Stomach smooth muscle (tissue), 2 donors: ENCODE measurements at regions not wholly inside any gene's neighbourhood (a gene's known extent, or its start where the extent isn't known, plus 50 kb on each side); places are given as distances from the start of the nearest gene placed in this dataset.

Source experiments
- H3K27ac ChIP-seq: one replicate; pipeline ENCODE4 v1.7.0; 2013; ENCODE audit warnings: mild to moderate bottlenecking, low read length, inconsistent platforms
- H3K27me3 ChIP-seq, 2 donors: one replicate each; pipeline ENCODE4 v1.7.0; 2013; ENCODE audit warnings: low read length in 2 of 2; ENCODE audit not compliant: insufficient read depth in 2 of 2, control insufficient read depth in 1 of 2
- H3K36me3 ChIP-seq, 2 donors: one replicate each; pipeline ENCODE4 v1.7.0; 2013; ENCODE audit warnings: low read length in 2 of 2; ENCODE audit not compliant: control insufficient read depth in 2 of 2, insufficient read depth in 2 of 2
- H3K4me1 ChIP-seq: one replicate; pipeline ENCODE4 v1.7.0; 2013; ENCODE audit warnings: low read length; ENCODE audit not compliant: control insufficient read depth, insufficient read depth
- H3K4me3 ChIP-seq, 2 donors: one replicate each; pipeline ENCODE4 v1.7.0; 2013; ENCODE audit warnings: low read length in 2 of 2
- H3K9ac ChIP-seq, 2 donors: one replicate each; pipeline ENCODE4 v1.7.0; 2013; ENCODE audit warnings: low read length in 2 of 2, mild to moderate bottlenecking in 1 of 2
- H3K9me3 ChIP-seq, 2 donors: one replicate each; pipeline ENCODE4 v1.7.0; 2013; ENCODE audit warnings: low read length in 2 of 2; ENCODE audit not compliant: control insufficient read depth in 2 of 2
- donor health status: healthy.
- donor health status: Pancreatic carcinoma.

- no peak overlapping the region for H3K27ac ChIP-seq
- H3K4me1 ChIP-seq, result no peaks in the 10 kb centered on the region
- H3K9me3 ChIP-seq, result no peaks in the 10 kb centered on the region
- no peaks in the 10 kb centered on the region for H3K36me3 ChIP-seq
- H3K9ac ChIP-seq, result no peak overlapping the region
- no peaks in the 10 kb centered on the region for H3K27me3 ChIP-seq
- no peak overlapping the region for H3K4me3 ChIP-seq
Observed at GRCh38 chr18:34077599-34077998, 147.1 kb downstream of the NOL4 start.

GRCh38 chr18:34075963-34076860, 148.5 kb downstream of the NOL4 start:
- Histone ChIP-seq H3K4me1 (no peaks in the 10 kb centered on the region), H3K27me3 (no peaks in the 10 kb centered on the region), H3K4me3 (no peak overlapping the region), H3K9me3 (no peaks in the 10 kb centered on the region), H3K36me3 (no peaks in the 10 kb centered on the region), H3K27ac (no peak overlapping the region), H3K9ac (no peak overlapping the region)

- Histone ChIP-seq H3K9ac (no peak overlapping the region), H3K27ac (no peak overlapping the region), H3K9me3 (peaks cover 0 to 3% of the 10 kb centered on the region in 2 donors), H3K4me1 (no peaks in the 10 kb centered on the region), H3K4me3 (no peak overlapping the region), H3K36me3 (no peaks in the 10 kb centered on the region), H3K27me3 (no peaks in the 10 kb centered on the region)
Observed at GRCh38 chr18:34061226-34061625, 163.5 kb downstream of the NOL4 start.

- Histone ChIP-seq H3K4me3 (no peak overlapping the region), H3K27me3 (no peaks in the 10 kb centered on the region), H3K36me3 (no peaks in the 10 kb centered on the region), H3K27ac (no peak overlapping the region), H3K9ac (no peak overlapping the region), H3K9me3 (peaks cover 3 to 5% of the 10 kb centered on the region in 2 donors), H3K4me1 (no peaks in the 10 kb centered on the region)
Observed at GRCh38 chr18:34055227-34055626, 169.5 kb downstream of the NOL4 start.

- H3K4me3 ChIP-seq, result no peak overlapping the region
- no peaks in the 10 kb centered on the region for H3K36me3 ChIP-seq
- no peak overlapping the region for H3K27ac ChIP-seq
- H3K4me1 ChIP-seq, result no peaks in the 10 kb centered on the region
- no peak overlapping the region for H3K9ac ChIP-seq
- no peaks in the 10 kb centered on the region for H3K27me3 ChIP-seq
- peaks cover 0 to 3% of the 10 kb centered on the region in 2 donors for H3K9me3 ChIP-seq
Observed at GRCh38 chr18:34050661-34051060, 174.1 kb downstream of the NOL4 start.

GRCh38 chr18:34049511-34049910, 175.2 kb downstream of the NOL4 start:
- Histone ChIP-seq H3K27me3 (no peaks in the 10 kb centered on the region), H3K4me1 (no peaks in the 10 kb centered on the region), H3K4me3 (no peak overlapping the region), H3K9me3 (no peaks in the 10 kb centered on the region), H3K36me3 (no peaks in the 10 kb centered on the region), H3K27ac (no peak overlapping the region), H3K9ac (no peak overlapping the region)

- no peaks in the 10 kb centered on the region for H3K36me3 ChIP-seq
- H3K27me3 ChIP-seq, result no peaks in the 10 kb centered on the region
- H3K9me3 ChIP-seq, result no peaks in the 10 kb centered on the region
Observed at GRCh38 chr18:34048423-34048822, 176.3 kb downstream of the NOL4 start.

GRCh38 chr18:34042423-34043146, 182.1 kb downstream of the NOL4 start:
- H3K27ac ChIP-seq, result no peak overlapping the region
- no peaks in the 10 kb centered on the region for H3K27me3 ChIP-seq
- no peak overlapping the region for H3K9ac ChIP-seq
- no peaks in the 10 kb centered on the region for H3K9me3 ChIP-seq
- H3K4me1 ChIP-seq, result no peaks in the 10 kb centered on the region
- no peaks in the 10 kb centered on the region for H3K36me3 ChIP-seq
- no peak overlapping the region for H3K4me3 ChIP-seq

More at GRCh38 chr18:34048423-34048822, 176.3 kb downstream of the NOL4 start:
- H3K4me3 ChIP-seq, result no peak overlapping the region
- no peak overlapping the region for H3K27ac ChIP-seq
- no peak overlapping the region for H3K9ac ChIP-seq
- H3K4me1 ChIP-seq, result no peaks in the 10 kb centered on the region

GRCh38 chr18:34039611-34040010, 185.1 kb downstream of the NOL4 start:
- no peak overlapping the region for H3K4me3 ChIP-seq
- no peaks in the 10 kb centered on the region for H3K9me3 ChIP-seq
- H3K27ac ChIP-seq, result no peak overlapping the region
- no peaks in the 10 kb centered on the region for H3K4me1 ChIP-seq
- H3K9ac ChIP-seq, result no peak overlapping the region
- no peaks in the 10 kb centered on the region for H3K27me3 ChIP-seq
- no peaks in the 10 kb centered on the region for H3K36me3 ChIP-seq

- no peaks in the 10 kb centered on the region for H3K27me3 ChIP-seq
- no peak overlapping the region for H3K9ac ChIP-seq
Observed at GRCh38 chr18:34039201-34039600, 185.5 kb downstream of the NOL4 start.

GRCh38 chr18:34038086-34038485, 186.6 kb downstream of the NOL4 start:
- H3K4me1 ChIP-seq, result no peaks in the 10 kb centered on the region
- H3K27ac ChIP-seq, result no peak overlapping the region
- no peaks in the 10 kb centered on the region for H3K9me3 ChIP-seq
- no peak overlapping the region for H3K9ac ChIP-seq
- no peaks in the 10 kb centered on the region for H3K36me3 ChIP-seq
- no peaks in the 10 kb centered on the region for H3K27me3 ChIP-seq
- no peak overlapping the region for H3K4me3 ChIP-seq

More at GRCh38 chr18:34039201-34039600, 185.5 kb downstream of the NOL4 start:
- H3K4me3 ChIP-seq, result no peak overlapping the region
- no peak overlapping the region for H3K27ac ChIP-seq
- H3K9me3 ChIP-seq, result no peaks in the 10 kb centered on the region
- H3K36me3 ChIP-seq, result no peaks in the 10 kb centered on the region
- H3K4me1 ChIP-seq, result no peaks in the 10 kb centered on the region
